ENCODE measurements at regions not wholly inside any gene's neighbourhood (a gene's known extent, or its start where the extent isn't known, plus 50 kb on each side); places are given as distances from the start of the nearest gene placed in this dataset.

DNA sequence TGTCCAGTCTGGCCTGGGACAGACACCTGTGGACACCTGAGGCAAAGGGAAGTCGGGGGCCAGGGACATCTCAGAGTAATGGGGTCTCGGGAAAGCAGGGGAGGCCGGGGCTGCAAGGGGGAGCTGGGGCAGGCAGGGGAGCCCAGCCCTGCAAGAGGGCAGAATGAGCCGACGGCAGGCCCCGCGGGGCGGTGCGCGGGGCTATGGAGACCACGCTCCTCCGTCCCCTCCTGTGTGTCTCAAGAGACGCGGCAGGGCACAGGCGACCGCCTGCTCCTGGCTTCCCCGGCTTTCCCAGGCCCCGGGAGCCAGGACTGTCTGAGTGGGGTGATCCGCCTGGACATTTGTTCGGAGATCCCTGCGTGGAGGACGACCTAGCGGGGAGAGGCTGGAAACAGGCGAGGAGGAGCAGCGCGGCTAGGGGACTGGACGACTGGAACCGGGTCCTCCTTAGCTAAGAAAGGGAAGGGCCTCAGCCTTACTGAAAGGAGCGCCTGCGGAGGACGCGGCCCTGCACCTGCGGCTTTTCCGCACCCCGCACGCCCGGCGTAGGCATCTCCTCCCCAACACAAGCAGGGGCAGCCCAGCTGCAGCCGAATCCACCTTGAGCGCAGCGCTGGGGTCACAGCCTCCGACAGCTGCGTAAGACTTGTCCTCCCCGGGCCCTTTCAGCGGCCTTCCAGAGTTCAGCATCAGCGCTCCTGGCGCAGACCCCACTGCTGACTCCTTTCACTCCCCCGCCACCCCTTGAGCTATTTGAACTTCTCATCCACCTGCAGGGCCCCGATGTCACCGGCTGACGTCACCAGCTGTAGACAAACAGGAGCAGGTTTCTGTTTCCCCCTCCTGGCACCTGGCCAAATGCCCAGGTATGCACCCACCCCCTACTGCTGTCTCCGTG is 176.4 kb downstream of the ZNF248 start:
- no peak overlapping the region for H2AFZ ChIP-seq
- no peaks in the 10 kb centered on the region for H4K20me1 ChIP-seq (ENCODE audit: insufficient read depth, poor library complexity, severe bottlenecking)
- H3K9me3 ChIP-seq (ENCODE audit: low read depth) = no peaks in the 10 kb centered on the region
- 94% methylated on average over 47 of the region's 52 CpGs for WGBS (ENCODE audit: low lambda C conversion rate, missing lambda C conversion rate)
- H3K9me2 ChIP-seq (replicated peaks; ENCODE audit: insufficient read depth) = no peaks in the 10 kb centered on the region
- no peak overlapping the region for H3K27ac ChIP-seq
- TF ChIP-seq EZH2phosphoT487 (IDR thresholded peaks at IDR 0.05; ENCODE audit: low read depth, severe bottlenecking, unreplicated experiment) (no peak), EZH2 (IDR thresholded peaks at IDR 0.05; ENCODE audit: borderline replicate concordance) (no peak)
- TF ChIP-seq, protein P1, sequence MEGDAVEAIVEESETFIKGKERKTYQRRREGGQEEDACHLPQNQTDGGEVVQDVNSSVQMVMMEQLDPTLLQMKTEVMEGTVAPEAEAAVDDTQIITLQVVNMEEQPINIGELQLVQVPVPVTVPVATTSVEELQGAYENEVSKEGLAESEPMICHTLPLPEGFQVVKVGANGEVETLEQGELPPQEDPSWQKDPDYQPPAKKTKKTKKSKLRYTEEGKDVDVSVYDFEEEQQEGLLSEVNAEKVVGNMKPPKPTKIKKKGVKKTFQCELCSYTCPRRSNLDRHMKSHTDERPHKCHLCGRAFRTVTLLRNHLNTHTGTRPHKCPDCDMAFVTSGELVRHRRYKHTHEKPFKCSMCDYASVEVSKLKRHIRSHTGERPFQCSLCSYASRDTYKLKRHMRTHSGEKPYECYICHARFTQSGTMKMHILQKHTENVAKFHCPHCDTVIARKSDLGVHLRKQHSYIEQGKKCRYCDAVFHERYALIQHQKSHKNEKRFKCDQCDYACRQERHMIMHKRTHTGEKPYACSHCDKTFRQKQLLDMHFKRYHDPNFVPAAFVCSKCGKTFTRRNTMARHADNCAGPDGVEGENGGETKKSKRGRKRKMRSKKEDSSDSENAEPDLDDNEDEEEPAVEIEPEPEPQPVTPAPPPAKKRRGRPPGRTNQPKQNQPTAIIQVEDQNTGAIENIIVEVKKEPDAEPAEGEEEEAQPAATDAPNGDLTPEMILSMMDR (IDR thresholded peaks at IDR 0.05; ENCODE audit: poor library complexity) = no peak
- no peaks in the 10 kb centered on the region for H3K4me1 ChIP-seq (ENCODE audit: insufficient read depth)
- no peaks in the 10 kb centered on the region for H3K79me2 ChIP-seq
- H3K4me2 ChIP-seq = no peak overlapping the region
- H3K36me3 ChIP-seq (replicated peaks; ENCODE audit: insufficient read depth, low read depth) = no peaks in the 10 kb centered on the region
- no peaks in the 10 kb centered on the region for H3K27me3 ChIP-seq
- DNase-seq (ENCODE audit: low spot score) = no peak
- no peak overlapping the region for H3K4me3 ChIP-seq

DNA sequence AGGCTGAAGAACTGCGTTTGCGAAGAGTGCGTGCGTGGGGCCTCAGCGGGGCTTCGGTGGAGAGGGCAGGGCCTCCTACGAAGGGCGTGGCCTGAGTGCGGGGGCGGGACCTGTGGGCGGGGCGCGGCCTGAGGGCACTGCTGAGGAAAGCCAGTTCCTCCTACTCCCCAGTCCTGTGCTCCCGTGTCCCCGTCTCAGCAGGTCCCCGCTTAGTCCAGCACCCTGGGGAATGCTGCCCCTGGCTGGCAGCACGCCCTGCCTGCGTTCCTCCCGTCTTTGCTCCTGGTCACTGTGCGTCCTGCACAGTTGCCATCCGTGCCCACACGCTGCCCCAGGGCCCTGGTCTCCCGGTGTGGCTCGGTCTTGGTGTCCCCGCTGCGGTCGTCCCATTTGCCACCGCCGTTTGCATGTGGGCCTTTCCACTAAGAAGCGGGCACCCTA is 177.1 kb downstream of the ZNF248 start:
- no peaks in the 10 kb centered on the region for H3K9me3 ChIP-seq (ENCODE audit: low read depth)
- no peak overlapping the region for H3K4me2 ChIP-seq
- no peaks in the 10 kb centered on the region for H3K27me3 ChIP-seq
- no peaks in the 10 kb centered on the region for H3K36me3 ChIP-seq (replicated peaks; ENCODE audit: insufficient read depth, low read depth)
- no peak overlapping the region for H3K27ac ChIP-seq
- H3K4me1 ChIP-seq (ENCODE audit: insufficient read depth) = no peaks in the 10 kb centered on the region
- no peak overlapping the region for H2AFZ ChIP-seq
- H3K9me2 ChIP-seq (replicated peaks; ENCODE audit: insufficient read depth) = no peaks in the 10 kb centered on the region
- H3K4me3 ChIP-seq = no peak overlapping the region
- H4K20me1 ChIP-seq (ENCODE audit: insufficient read depth, poor library complexity, severe bottlenecking) = no peaks in the 10 kb centered on the region
- no peak for DNase-seq (ENCODE audit: low spot score)
- WGBS (ENCODE audit: low lambda C conversion rate, missing lambda C conversion rate) = 89% methylated on average over 27 of the region's 30 CpGs
- H3K79me2 ChIP-seq = no peaks in the 10 kb centered on the region
- no peak for TF ChIP-seq EZH2 (IDR thresholded peaks at IDR 0.05; ENCODE audit: borderline replicate concordance)
- no peak for TF ChIP-seq EZH2phosphoT487 (IDR thresholded peaks at IDR 0.05; ENCODE audit: low read depth, severe bottlenecking, unreplicated experiment)
- TF ChIP-seq, protein P1 (IDR thresholded peaks at IDR 0.05; ENCODE audit: poor library complexity) = no peak

DNA sequence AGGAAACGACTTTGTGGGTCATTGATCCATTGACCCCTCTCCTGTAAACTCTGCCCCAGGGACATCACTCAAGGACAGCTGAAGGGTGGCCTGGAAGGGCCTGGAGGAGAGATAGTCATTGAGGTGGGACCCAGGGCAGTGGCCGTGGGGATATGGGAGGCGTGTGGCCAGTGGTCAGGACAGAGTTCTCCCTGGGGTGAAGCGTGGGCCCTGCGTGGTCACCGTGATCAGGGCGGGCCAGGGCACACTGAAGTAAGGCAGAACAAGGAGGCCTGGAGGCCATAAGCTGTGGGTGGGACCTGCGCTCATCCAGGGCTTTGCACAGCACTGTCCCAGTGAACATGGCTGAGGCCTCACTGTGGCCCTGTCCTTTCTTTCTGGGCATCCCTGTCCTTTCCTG is 177.9 kb downstream of the ZNF248 start:
- no peaks in the 10 kb centered on the region for H3K9me3 ChIP-seq (ENCODE audit: low read depth)

More for the DNA sequence above, 177.9 kb downstream of the ZNF248 start:
- no peaks in the 10 kb centered on the region for H3K27me3 ChIP-seq
- no peaks in the 10 kb centered on the region for H3K9me2 ChIP-seq (replicated peaks; ENCODE audit: insufficient read depth)
- H3K27ac ChIP-seq = no peak overlapping the region
- H4K20me1 ChIP-seq (ENCODE audit: insufficient read depth, poor library complexity, severe bottlenecking) = no peaks in the 10 kb centered on the region
- H2AFZ ChIP-seq = no peak overlapping the region
- H3K4me2 ChIP-seq = no peak overlapping the region
- 77% methylated on average over 8 of the region's 8 CpGs for WGBS (ENCODE audit: low lambda C conversion rate, missing lambda C conversion rate)
- no peak overlapping the region for H3K4me3 ChIP-seq
- no peaks in the 10 kb centered on the region for H3K79me2 ChIP-seq
- H3K36me3 ChIP-seq (replicated peaks; ENCODE audit: insufficient read depth, low read depth) = no peaks in the 10 kb centered on the region
- DNase-seq (ENCODE audit: low spot score) = no peak
- no peak for TF ChIP-seq EZH2 (IDR thresholded peaks at IDR 0.05; ENCODE audit: borderline replicate concordance)
- TF ChIP-seq, protein P1 (IDR thresholded peaks at IDR 0.05; ENCODE audit: poor library complexity) = no peak
- no peak for TF ChIP-seq EZH2phosphoT487 (IDR thresholded peaks at IDR 0.05; ENCODE audit: low read depth, severe bottlenecking, unreplicated experiment)
- H3K4me1 ChIP-seq (ENCODE audit: insufficient read depth) = no peaks in the 10 kb centered on the region

Measured in hepatocyte (in vitro differentiated cells).